Hepatocyte (in vitro differentiated cells): ENCODE measurements at regions not wholly inside any gene's neighbourhood (a gene's known extent, or its start where the extent isn't known, plus 50 kb on each side); places are given as distances from the start of the nearest gene placed in this dataset.

ENCODE experiments used
- DNase-seq: peaks from one replicate; pipeline ENCODE4 v3.0.0-alpha.2; 2016; ENCODE audit warnings: low spot score
- H2AFZ ChIP-seq: fragments of 200-600 bp; sonication (generic); 2 replicates; pipeline ENCODE4 v1.6.0; 2016; ENCODE audit warnings: antibody characterized with exemption, mild to moderate bottlenecking
- H3K27ac ChIP-seq: fragments of 200-600 bp; sonication (generic); 2 replicates; pipeline ENCODE4 v1.5.1; 2016; ENCODE audit warnings: mild to moderate bottlenecking
- H3K27me3 ChIP-seq: fragments of 200-600 bp; sonication (generic); 2 replicates; pipeline ENCODE4 v1.6.1; 2016
- H3K36me3 ChIP-seq: fragments of 200-600 bp; sonication (generic); replicated peaks from 2 replicates; pipeline ENCODE4 v1.5.1; 2016; ENCODE audit warnings: low read depth; ENCODE audit not compliant: insufficient read depth
- H3K4me1 ChIP-seq: fragments of 200-600 bp; sonication (generic); 2 replicates; pipeline ENCODE4 v1.5.1; 2016; ENCODE audit warnings: mild to moderate bottlenecking, moderate library complexity; ENCODE audit not compliant: insufficient read depth
- H3K4me2 ChIP-seq: fragments of 200-600 bp; sonication (generic); 2 replicates; pipeline ENCODE4 v1.6.0; 2016
- H3K4me3 ChIP-seq: fragments of 200-600 bp; sonication (generic); 2 replicates; pipeline ENCODE4 v1.5.1; 2016; ENCODE audit warnings: mild to moderate bottlenecking
- H3K79me2 ChIP-seq: fragments of 200-600 bp; sonication (generic); 2 replicates; pipeline ENCODE4 v1.6.0; 2017; ENCODE audit warnings: mild to moderate bottlenecking
- H3K9me2 ChIP-seq: fragments of 200-600 bp; sonication (generic); replicated peaks from 2 replicates; pipeline ENCODE4 v1.6.0; 2017; ENCODE audit warnings: mild to moderate bottlenecking; ENCODE audit not compliant: insufficient read depth
- H3K9me3 ChIP-seq: fragments of 200-600 bp; sonication (generic); 2 replicates; pipeline ENCODE4 v1.5.1; 2016; ENCODE audit warnings: low read depth, mild to moderate bottlenecking
- H4K20me1 ChIP-seq: fragments of 200-600 bp; sonication (generic); 2 replicates; pipeline ENCODE4 v1.6.0; 2016; ENCODE audit warnings: mild to moderate bottlenecking; ENCODE audit not compliant: insufficient read depth, poor library complexity, severe bottlenecking
- CTCF ChIP-seq: fragments of 200-600 bp; sonication (generic); IDR thresholded peaks from 2 replicates; pipeline ENCODE4 v1.5.1; 2016; ENCODE audit warnings: antibody characterized with exemption, mild to moderate bottlenecking; ENCODE audit not compliant: poor library complexity
- EZH2 ChIP-seq: fragments of 200-600 bp; sonication (generic); IDR thresholded peaks from 2 replicates; pipeline ENCODE4 v1.6.1; 2016; ENCODE audit warnings: antibody characterized with exemption, mild to moderate bottlenecking, borderline replicate concordance
- EZH2phosphoT487 ChIP-seq: fragments of 200-600 bp; sonication (generic); IDR thresholded peaks from one replicate; pipeline ENCODE4 v1.6.1; 2018; ENCODE audit warnings: antibody characterized with exemption, mild to moderate bottlenecking, low read depth, moderate library complexity; ENCODE audit not compliant: unreplicated experiment, severe bottlenecking
- WGBS: methylation state at CpG from one replicate; pipeline ENCODE4 v1.1.6; 2016; ENCODE audit warnings: low lambda C conversion rate; ENCODE audit errors: missing lambda C conversion rate; 5-methylcytosine and 5-hydroxymethylcytosine counted together

DNA sequence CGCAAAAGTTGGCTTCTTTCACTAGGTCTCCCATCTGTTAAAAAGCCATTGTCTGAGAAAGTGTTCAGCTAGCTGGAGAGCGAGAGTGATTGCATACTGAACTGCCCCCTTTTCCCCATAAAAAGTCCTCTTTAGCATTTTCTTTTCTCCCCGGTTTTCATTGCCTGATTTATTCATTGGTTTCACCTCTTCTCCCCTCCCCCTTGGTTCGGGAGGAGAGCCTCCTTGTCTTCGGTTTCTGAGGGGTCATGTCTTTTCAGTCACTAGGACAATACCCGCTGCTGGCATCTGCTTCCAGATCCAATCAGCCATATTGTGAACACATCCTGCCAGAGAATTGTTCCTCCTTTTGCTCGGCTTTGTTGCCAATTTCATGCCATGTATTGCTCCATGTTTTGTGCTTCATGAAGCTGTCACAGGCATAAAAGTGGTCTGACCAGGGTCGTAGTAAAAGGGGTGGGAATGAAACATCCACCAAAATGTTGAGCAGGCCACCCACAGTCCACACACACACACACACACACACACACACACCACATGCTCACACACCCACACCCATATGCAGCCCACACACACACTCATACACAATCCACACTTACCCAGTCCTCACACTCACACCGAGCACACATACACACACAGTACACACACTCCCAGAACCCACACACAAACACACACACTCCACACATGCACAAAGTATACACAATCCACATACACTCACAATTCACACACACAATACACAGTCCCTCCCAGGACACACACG, 136.0 kb downstream of the NKX6-1 start:
- Histone ChIP-seq H3K36me3 (no peaks in the 10 kb centered on the region), H3K79me2 (no peaks in the 10 kb centered on the region), H3K4me3 (no peak overlapping the region), H3K27ac (no peak overlapping the region), H4K20me1 (no peaks in the 10 kb centered on the region), H3K4me1 (no peaks in the 10 kb centered on the region), H3K9me2 (no peaks in the 10 kb centered on the region), H3K4me2 (no peak overlapping the region), H3K27me3 (no peaks in the 10 kb centered on the region), H3K9me3 (no peaks in the 10 kb centered on the region), H2AFZ (no peak overlapping the region)
- no peak for DNase-seq
- no peak for TF ChIP-seq EZH2phosphoT487
- TF ChIP-seq CTCF, result no peak
- no peak for TF ChIP-seq EZH2
- 85% methylated on average over 10 of the region's 10 CpGs for WGBS

- Histone ChIP-seq H4K20me1 (no peaks in the 10 kb centered on the region), H3K27me3 (no peaks in the 10 kb centered on the region), H3K36me3 (no peaks in the 10 kb centered on the region), H2AFZ (no peak overlapping the region), H3K9me3 (no peaks in the 10 kb centered on the region), H3K4me1 (no peaks in the 10 kb centered on the region), H3K27ac (no peak overlapping the region), H3K9me2 (no peaks in the 10 kb centered on the region), H3K4me2 (no peak overlapping the region), H3K79me2 (no peaks in the 10 kb centered on the region), H3K4me3 (no peak overlapping the region)
- 76% methylated on average over 3 of the region's 3 CpGs for WGBS
- DNase-seq, result no peak
- TF ChIP-seq EZH2, result no peak
Measured at GRCh38 chr4:84342161-84342560, 156.9 kb downstream of the NKX6-1 start.

DNA sequence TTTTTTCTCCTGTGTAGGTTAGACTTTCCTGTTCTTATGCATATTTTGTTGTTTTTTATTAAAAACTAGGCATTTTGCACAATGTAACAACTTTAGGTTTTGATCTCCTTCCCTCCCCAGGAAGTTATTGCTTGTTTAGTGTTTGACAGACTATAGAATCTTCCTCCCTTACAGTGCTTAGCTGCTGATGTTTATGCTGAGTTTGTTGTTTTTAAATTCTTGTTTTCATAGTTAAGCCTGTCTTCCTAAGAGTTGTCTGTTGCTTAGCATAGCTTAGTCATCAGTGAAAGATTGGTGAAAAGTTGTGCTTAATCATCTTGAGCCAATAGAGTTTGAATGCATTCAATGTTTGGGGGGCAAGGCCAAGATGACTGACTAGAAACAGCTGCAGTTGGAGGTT, 157.5 kb downstream of the NKX6-1 start:
- Histone ChIP-seq H4K20me1 (no peaks in the 10 kb centered on the region), H3K27me3 (no peaks in the 10 kb centered on the region), H3K9me3 (no peaks in the 10 kb centered on the region), H2AFZ (no peak overlapping the region), H3K4me1 (no peaks in the 10 kb centered on the region), H3K27ac (no peak overlapping the region), H3K9me2 (no peaks in the 10 kb centered on the region), H3K36me3 (no peaks in the 10 kb centered on the region), H3K4me2 (no peak overlapping the region), H3K4me3 (no peak overlapping the region), H3K79me2 (no peaks in the 10 kb centered on the region)
- TF ChIP-seq CTCF, result no peak
- TF ChIP-seq EZH2phosphoT487, result no peak
- TF ChIP-seq EZH2, result no peak
- DNase-seq, result no peak

- TF ChIP-seq CTCF, result no peak
- TF ChIP-seq EZH2, result no peak
- TF ChIP-seq EZH2phosphoT487, result no peak
- H3K4me1 ChIP-seq, result no peaks in the 10 kb centered on the region
- H4K20me1 ChIP-seq, result no peaks in the 10 kb centered on the region
- no peak for DNase-seq
- H3K79me2 ChIP-seq, result no peaks in the 10 kb centered on the region
- WGBS, result 87% methylated on average over 5 of the region's 5 CpGs
- H3K9me3 ChIP-seq, result no peaks in the 10 kb centered on the region
- no peak overlapping the region for H3K27ac ChIP-seq
- no peaks in the 10 kb centered on the region for H3K36me3 ChIP-seq
- H3K27me3 ChIP-seq, result no peaks in the 10 kb centered on the region
- no peak overlapping the region for H3K4me2 ChIP-seq
- H3K9me2 ChIP-seq, result no peaks in the 10 kb centered on the region
- H3K4me3 ChIP-seq, result no peak overlapping the region
- H2AFZ ChIP-seq, result no peak overlapping the region
Measured at GRCh38 chr4:84338367-84338766, 160.7 kb downstream of the NKX6-1 start.
